Breast epithelium (tissue), 3 donors: ENCODE measurements at regions not wholly inside any gene's neighbourhood (a gene's known extent, or its start where the extent isn't known, plus 50 kb on each side); places are given as distances from the start of the nearest gene placed in this dataset.

Experiments
- CTCF ChIP-seq, 3 donors: fragments of 450-650 bp; IDR thresholded peaks; one replicate each; pipeline ENCODE4 v1.5.1; 2016 to 2017; ENCODE audit warnings: antibody characterized with exemption in 3 of 3, mild to moderate bottlenecking in 3 of 3, moderate library complexity in 3 of 3
- POLR2A ChIP-seq: fragments of 450-650 bp; IDR thresholded peaks from one replicate; pipeline ENCODE4 v1.6.1; 2016; ENCODE audit warnings: antibody characterized with exemption, mild to moderate bottlenecking, moderate library complexity

- TF ChIP-seq CTCF (IDR thresholded peaks at IDR 0.05) = no peak
- no peak for TF ChIP-seq POLR2A
Measured at GRCh38 chr5:152819891-152820290, 414.8 kb upstream of the NMUR2 start.
